ENCODE measurements at regions not wholly inside any gene's neighbourhood (a gene's known extent, or its start where the extent isn't known, plus 50 kb on each side); places are given as distances from the start of the nearest gene placed in this dataset.
"Not testable (repeated sequence)": the region's sequence is repeated elsewhere in the genome, so short reads cannot be mapped to it uniquely, and the experiment has no call there.

- no peak for DNase-seq
These were observed 271.6 kb upstream of the ARSJ start for GRCh38 chr4:114251020-114251419.

DNA sequence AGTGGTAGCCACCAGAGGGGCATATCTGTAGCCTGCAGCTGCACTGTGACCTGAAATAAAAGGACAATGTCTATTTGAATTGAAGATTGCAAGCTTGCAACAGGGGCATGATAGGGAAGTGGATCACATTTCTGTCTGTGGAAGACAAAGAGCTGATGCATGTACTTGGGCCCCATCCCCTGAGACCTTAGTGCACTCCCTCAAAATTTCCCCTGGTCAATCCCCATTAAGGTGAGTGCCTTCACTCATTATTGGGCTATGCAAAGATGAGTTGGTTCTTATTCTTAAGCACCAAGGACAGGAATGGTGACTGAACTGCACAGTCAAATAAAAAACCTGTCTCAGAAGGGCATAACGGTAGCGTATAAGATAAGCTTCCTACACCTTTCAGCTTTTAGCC is 273.1 kb upstream of the ARSJ start:
- no peak for DNase-seq

GRCh38 chr4:114257501-114257900 is 278.1 kb upstream of the ARSJ start:
- no peak for DNase-seq

- not testable (repeated sequence) for DNase-seq
These were observed 283.0 kb upstream of the ARSJ start for GRCh38 chr4:114262421-114262820.

DNA sequence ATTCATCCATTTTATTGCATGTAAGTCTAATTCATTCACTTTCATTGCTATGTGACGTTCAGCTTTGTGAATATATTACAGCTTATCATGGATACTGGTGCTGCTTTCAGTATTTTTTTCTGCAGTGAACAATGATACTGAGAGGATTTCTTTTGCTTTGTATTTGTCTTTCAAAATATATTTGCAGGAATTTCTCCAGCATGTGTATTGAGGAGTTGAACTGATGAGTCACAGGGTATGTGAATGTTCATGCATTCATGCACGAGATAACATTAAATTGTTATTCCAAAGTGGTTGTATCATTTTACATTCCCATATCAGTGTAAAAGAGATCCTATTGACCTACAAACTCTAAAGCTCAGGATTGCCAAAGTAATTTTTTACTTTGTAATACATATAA is 283.8 kb upstream of the ARSJ start:
- no peak for DNase-seq

GRCh38 chr4:114264452-114264851 is 285.0 kb upstream of the ARSJ start:
- no peak for DNase-seq

GRCh38 chr4:114264877-114265291 is 285.4 kb upstream of the ARSJ start:
- DNase-seq: no peak

- no peak for DNase-seq
These were observed 285.9 kb upstream of the ARSJ start for GRCh38 chr4:114265342-114265741.

DNA sequence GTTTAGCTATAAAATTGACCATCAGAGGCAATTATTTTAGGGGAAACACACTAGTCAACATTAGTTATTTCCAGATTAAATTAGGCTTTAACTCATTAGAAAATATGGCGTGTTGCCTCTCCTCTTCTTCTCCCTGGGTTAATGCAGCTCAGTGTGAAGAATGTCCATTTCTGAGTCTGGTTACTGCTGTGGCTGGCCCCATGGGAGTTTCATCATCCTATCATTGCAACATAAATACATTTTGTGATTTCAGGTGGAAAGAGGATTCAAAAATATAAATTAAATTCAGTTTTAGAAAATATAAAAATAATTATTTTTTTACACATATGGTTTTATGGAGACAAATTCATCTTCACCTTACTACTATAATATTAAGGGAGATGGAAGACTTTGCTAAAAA is 288.5 kb upstream of the ARSJ start:
- no peak for DNase-seq

DNA sequence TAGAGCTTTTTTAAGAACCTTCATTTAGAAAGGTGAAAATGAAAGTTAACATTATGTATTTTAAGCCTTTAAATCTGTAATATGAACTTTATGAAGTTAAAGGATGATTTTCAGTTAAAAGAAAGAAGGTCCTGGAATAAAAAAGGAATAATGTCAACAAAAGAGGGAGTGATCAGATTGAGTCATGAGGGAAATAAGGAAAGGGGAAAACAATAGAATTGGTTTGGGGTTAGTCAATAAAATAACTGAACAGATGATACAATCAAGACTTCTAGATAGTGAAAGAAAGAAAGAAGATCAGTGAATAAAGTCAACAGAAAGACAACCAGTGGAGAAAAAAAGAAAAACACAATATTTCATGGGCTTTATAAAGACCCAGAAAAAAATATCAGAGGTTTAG is 291.6 kb upstream of the ARSJ start:
- DNase-seq: no peak

GRCh38 chr4:114272226-114272625 is 292.8 kb upstream of the ARSJ start:
- DNase-seq: no peak

GRCh38 chr4:114273238-114273637 is 293.8 kb upstream of the ARSJ start:
- no peak for DNase-seq

DNA sequence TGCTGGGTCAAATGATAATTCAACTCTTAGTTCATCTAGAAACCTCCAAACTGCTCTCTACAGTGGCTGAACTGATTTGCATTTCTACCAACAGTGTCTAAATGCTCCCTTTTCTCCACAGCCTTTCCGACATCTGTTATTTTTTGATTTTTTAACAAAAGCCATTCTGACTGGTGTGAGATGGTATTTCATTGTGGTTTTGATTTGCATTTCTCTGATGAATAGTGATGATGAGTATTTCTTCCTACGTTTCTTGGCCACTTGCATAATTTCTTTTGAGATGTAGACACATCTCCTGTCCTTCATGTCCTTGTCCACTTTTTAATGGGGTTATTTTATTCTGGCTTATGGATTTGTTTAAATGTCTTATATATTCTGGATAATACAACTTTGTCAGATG is 298.2 kb upstream of the ARSJ start:
- no peak for DNase-seq

DNA sequence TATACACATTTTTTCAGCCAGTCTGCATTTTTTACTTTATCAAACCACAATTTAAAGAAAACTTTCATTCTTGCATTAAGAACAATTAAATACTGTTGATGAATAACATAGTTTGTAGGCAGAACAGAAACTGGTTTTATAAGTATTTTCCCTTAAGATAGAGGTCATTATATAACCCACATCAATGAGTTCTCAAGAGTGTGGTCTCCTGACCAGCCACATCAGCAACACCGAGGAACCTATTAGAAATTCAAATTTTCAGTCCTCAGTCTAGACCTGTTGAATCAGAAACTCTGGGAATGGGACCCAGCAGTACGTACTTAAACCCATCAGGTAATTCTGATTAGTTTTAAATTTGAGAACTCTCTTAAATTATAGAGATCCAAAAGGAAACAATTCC is 299.6 kb upstream of the ARSJ start:
- no peak for DNase-seq

- no peak for DNase-seq
These were observed 300.3 kb upstream of the ARSJ start for GRCh38 chr4:114279711-114280110.

- no peak for DNase-seq
These were observed 301.2 kb upstream of the ARSJ start for GRCh38 chr4:114280645-114281044.

- DNase-seq: no peak
These were observed 301.9 kb upstream of the ARSJ start for GRCh38 chr4:114281164-114281960.

DNA sequence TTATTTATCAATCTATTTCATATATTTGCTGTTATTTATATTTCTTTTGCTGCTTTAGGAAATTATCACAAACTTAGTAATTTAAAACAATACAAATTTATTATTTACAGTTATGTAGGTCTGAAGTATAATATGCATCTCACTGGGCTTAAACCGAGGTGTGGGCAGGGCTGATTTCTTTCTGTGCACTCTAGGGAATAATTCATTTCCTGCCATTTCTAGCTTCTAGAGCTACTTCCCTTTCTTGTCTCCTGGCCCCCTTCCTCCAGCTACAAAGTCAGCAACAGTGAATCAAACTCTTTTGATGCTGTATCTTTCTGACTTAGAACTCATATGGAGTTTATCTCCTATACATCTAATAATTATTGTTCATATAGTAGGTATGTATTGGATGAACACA is 303.5 kb upstream of the ARSJ start:
- no peak for DNase-seq

DNA sequence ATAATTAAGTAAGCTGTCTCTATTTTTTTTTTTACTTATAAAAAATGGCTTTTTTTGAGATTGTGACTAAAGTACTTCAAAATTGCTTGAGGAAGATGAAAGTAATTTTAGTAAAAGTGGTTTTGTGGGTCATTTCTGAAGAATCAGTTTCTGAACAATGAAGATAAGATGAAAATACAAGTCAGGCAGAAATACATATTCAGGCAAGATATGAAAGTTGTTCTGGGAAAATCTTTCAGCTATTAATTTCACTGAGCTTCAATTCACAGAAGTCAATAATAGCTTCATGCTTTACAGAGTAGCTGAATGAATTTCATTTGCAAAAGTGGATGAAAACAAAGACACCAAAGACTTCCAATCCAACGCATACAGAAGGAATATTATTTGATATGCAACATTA is 305.2 kb upstream of the ARSJ start:
- DNase-seq: no peak

DNA sequence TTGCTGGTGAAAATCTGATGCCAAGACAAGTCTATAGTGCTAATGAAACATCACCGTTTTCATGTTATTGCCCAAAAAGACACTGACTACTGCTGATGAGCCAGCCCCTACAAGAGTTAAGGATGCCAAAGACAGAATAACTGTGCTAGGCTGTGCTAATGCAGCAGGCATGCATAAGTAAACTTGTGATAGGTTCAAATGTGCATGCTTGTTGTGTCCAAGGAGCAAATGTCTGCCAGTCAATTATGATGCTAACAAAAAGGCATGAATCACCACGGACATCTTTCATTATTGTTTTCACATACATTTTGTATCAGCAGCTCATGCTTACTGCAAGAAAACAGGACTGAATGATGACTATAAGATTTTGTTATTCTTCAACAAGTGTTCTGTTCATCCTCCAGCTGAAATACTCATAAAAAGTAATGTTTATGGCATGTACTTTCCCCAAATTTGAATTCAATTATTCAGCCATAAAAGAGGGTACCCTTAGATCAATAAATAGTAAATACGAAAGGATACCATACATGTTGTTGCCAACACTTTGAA is 306.9 kb upstream of the ARSJ start:
- DNase-seq: no peak

DNA sequence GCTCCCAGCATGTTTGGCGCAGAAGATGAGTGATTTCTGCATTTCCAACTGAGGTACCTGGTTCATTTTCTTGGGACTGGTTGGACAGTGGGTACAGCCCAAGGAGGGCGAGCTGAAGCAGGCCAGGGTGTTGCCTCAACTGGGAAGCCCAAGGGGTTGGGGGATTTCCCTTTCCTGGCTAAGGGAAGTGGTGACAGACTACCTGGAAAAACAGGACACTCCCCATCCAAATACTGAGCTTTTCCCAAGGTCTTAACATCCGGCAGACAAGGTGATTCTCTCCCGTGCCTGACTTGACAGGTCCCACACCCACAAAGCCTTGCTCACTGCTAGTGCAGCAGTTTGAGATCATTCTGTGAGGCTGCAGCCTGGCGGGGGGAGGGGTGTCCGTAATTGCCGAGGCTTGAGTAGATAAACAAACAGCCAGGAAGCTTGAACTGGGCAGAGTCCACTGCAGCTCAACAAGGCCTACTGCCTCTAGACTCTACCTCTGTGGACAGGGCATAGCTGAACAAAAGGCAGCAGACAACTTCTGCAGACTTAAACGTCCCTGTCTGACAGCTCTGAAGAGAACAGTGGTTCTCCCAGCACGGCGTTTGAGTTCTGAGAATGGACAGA is 307.7 kb upstream of the ARSJ start:
- DNase-seq: peak; percentile 13

GRCh38 chr4:114296126-114296525 is 302.5 kb upstream of the UGT8 start:
- DNase-seq: no peak

DNA sequence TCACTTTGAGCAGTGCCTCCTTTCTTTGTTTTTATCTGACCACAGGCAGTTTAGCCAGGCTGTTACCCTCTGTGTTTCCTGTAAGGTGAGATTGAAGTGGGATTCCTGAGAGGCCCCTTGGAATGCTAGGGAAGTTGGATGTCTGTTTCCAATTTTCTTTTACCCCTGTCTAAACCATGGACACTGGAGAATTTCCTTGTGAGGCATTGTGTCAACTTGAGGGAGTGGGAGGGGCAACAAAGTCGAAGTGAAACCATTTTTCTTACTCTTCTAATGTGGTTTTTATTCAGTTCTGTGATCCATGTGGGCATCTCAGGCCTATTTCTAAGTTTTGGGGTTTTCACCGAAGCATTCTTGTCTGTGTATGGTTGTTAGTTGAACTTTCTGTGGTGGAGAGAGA is 296.1 kb upstream of the UGT8 start:
- no peak for DNase-seq

GRCh38 chr4:114304046-114304445 is 294.6 kb upstream of the UGT8 start:
- DNase-seq: no peak

DNA sequence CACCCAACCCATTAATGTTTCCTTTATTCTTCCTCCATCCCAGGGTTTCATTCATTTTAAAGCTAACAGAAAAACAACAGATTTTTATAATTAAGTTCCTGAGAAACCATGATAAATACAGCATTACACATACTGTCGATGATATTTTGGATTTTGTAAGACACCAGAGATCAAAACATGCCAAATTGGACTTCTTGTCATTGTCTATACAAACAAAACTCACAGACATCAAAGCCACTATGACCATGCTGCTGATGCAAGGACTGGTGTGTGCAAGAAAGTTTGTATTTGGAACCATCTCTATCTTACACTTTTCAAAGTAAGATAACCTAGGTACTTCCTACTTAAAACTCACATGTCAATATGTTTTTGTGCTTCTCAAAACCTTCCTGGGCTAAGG is 294.0 kb upstream of the UGT8 start:
- DNase-seq: no peak
